GM23338 (cell line): ENCODE measurements at regions not wholly inside any gene's neighbourhood (a gene's known extent, or its start where the extent isn't known, plus 50 kb on each side); places are given as distances from the start of the nearest gene placed in this dataset.

Source experiments
- EZH2 ChIP-seq: fragments of 200-600 bp; sonication (generic); IDR thresholded peaks from one replicate; pipeline ENCODE4 v1.8.0; 2017; ENCODE audit warnings: antibody characterized with exemption, mild to moderate bottlenecking, low read depth; ENCODE audit not compliant: unreplicated experiment
- EZH2phosphoT487 ChIP-seq: fragments of 200-600 bp; sonication (generic); IDR thresholded peaks from one replicate; pipeline ENCODE4 v1.8.1; 2018; ENCODE audit warnings: antibody characterized with exemption; ENCODE audit not compliant: unreplicated experiment
- JUNB ChIP-seq: IDR thresholded peaks from one replicate; pipeline ENCODE4 v1.6.1; 2016; ENCODE audit warnings: antibody characterized with exemption; ENCODE audit not compliant: unreplicated experiment
- POLR2AphosphoS5 ChIP-seq: IDR thresholded peaks from 2 replicates; pipeline ENCODE4 v1.6.1; 2016; ENCODE audit warnings: antibody characterized with exemption, low read depth
- ZNF114 ChIP-seq: fragments of 250-450 bp; sonication (Bioruptor Pico); IDR thresholded peaks from 2 replicates; pipeline ENCODE4 v1.5.0; 2020; ENCODE audit warnings: mild to moderate bottlenecking, moderate library complexity
- ZNF331 ChIP-seq: fragments of 250-450 bp; sonication (Bioruptor Pico); IDR thresholded peaks from 2 replicates; pipeline ENCODE4 v1.5.0; 2020; ENCODE audit warnings: low read depth, mild to moderate bottlenecking, moderate library complexity
- TF ChIP-seq, protein P1 (sequence below): IDR thresholded peaks from one replicate; pipeline ENCODE4 v1.6.1; 2018; ENCODE audit warnings: antibody characterized with exemption; ENCODE audit not compliant: unreplicated experiment
- TF ChIP-seq, protein P2 (sequence below), 2 experiments: fragments of 200-600 bp in 1 of 2; sonication (generic) in 1 of 2; conservative IDR thresholded peaks; 2 replicates each; pipeline versions ENCODE4 v1.5.1 to v1.6.1; 2016 to 2017; ENCODE audit warnings: antibody characterized with exemption in 2 of 2, low read depth in 2 of 2, mild to moderate bottlenecking in 2 of 2, moderate library complexity in 1 of 2
- TF ChIP-seq, protein P3 (sequence below): IDR thresholded peaks from 2 replicates; pipeline ENCODE4 v1.6.1; 2016; ENCODE audit warnings: antibody characterized with exemption

DNA sequence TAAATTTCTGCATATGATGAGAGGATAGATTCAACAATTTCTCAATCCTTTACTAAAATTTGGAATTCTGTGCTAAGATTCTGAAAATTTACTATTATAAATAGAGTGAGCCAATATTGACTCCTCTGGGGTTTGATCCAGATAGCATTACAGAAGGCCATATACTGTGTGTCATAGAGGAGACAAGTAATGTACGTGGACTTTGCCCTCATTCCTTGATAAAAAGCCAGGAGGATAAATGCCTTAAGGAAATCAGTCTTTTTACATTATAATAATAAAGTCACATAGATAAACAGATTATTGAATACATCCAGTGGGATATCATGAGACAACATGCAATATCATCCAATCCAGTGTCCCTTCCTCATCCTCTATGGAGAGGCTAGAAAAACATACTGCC lies 188.0 kb upstream of the HDX start:
- TF ChIP-seq, protein P1, sequence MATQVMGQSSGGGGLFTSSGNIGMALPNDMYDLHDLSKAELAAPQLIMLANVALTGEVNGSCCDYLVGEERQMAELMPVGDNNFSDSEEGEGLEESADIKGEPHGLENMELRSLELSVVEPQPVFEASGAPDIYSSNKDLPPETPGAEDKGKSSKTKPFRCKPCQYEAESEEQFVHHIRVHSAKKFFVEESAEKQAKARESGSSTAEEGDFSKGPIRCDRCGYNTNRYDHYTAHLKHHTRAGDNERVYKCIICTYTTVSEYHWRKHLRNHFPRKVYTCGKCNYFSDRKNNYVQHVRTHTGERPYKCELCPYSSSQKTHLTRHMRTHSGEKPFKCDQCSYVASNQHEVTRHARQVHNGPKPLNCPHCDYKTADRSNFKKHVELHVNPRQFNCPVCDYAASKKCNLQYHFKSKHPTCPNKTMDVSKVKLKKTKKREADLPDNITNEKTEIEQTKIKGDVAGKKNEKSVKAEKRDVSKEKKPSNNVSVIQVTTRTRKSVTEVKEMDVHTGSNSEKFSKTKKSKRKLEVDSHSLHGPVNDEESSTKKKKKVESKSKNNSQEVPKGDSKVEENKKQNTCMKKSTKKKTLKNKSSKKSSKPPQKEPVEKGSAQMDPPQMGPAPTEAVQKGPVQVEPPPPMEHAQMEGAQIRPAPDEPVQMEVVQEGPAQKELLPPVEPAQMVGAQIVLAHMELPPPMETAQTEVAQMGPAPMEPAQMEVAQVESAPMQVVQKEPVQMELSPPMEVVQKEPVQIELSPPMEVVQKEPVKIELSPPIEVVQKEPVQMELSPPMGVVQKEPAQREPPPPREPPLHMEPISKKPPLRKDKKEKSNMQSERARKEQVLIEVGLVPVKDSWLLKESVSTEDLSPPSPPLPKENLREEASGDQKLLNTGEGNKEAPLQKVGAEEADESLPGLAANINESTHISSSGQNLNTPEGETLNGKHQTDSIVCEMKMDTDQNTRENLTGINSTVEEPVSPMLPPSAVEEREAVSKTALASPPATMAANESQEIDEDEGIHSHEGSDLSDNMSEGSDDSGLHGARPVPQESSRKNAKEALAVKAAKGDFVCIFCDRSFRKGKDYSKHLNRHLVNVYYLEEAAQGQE = no peak
- TF ChIP-seq EZH2 = no peak
- no peak for TF ChIP-seq POLR2AphosphoS5
- TF ChIP-seq, protein P2, sequence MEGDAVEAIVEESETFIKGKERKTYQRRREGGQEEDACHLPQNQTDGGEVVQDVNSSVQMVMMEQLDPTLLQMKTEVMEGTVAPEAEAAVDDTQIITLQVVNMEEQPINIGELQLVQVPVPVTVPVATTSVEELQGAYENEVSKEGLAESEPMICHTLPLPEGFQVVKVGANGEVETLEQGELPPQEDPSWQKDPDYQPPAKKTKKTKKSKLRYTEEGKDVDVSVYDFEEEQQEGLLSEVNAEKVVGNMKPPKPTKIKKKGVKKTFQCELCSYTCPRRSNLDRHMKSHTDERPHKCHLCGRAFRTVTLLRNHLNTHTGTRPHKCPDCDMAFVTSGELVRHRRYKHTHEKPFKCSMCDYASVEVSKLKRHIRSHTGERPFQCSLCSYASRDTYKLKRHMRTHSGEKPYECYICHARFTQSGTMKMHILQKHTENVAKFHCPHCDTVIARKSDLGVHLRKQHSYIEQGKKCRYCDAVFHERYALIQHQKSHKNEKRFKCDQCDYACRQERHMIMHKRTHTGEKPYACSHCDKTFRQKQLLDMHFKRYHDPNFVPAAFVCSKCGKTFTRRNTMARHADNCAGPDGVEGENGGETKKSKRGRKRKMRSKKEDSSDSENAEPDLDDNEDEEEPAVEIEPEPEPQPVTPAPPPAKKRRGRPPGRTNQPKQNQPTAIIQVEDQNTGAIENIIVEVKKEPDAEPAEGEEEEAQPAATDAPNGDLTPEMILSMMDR (conservative IDR thresholded peaks at IDR 0.05; ENCODE audit: low read depth in 2 of 2) = no peak
- TF ChIP-seq JUNB = no peak
- no peak for TF ChIP-seq EZH2phosphoT487
- TF ChIP-seq, protein P3, sequence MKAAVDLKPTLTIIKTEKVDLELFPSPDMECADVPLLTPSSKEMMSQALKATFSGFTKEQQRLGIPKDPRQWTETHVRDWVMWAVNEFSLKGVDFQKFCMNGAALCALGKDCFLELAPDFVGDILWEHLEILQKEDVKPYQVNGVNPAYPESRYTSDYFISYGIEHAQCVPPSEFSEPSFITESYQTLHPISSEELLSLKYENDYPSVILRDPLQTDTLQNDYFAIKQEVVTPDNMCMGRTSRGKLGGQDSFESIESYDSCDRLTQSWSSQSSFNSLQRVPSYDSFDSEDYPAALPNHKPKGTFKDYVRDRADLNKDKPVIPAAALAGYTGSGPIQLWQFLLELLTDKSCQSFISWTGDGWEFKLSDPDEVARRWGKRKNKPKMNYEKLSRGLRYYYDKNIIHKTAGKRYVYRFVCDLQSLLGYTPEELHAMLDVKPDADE = no peak
- no peak for TF ChIP-seq ZNF331 (CRISPR knock-in tag)
- no peak for TF ChIP-seq ZNF114 (CRISPR knock-in tag)
